Stromal cell of bone marrow (primary cell): ENCODE measurements at regions not wholly inside any gene's neighbourhood (a gene's known extent, or its start where the extent isn't known, plus 50 kb on each side); places are given as distances from the start of the nearest gene placed in this dataset.
A peak's percentile ranks its signal among the peaks of the same experiment; 100 is the strongest.
"Not testable (repeated sequence)": the region's sequence is repeated elsewhere in the genome, so short reads cannot be mapped to it uniquely, and the experiment has no call there.

Source experiments
- DNase-seq: peaks from one replicate; pipeline ENCODE4 v3.0.0-alpha.2; 2012; ENCODE audit warnings: low read depth

- DNase-seq, result no peak
Measured at GRCh38 chr3:75242012-75242735, 422.0 kb upstream of the FRG2C start.

- no peak for DNase-seq
Measured at GRCh38 chr3:75248974-75249373, 415.2 kb upstream of the FRG2C start.

GRCh38 chr3:75254685-75255084 lies 409.4 kb upstream of the FRG2C start:
- no peak for DNase-seq

- DNase-seq, result peak; percentile 7
Measured at GRCh38 chr3:75258825-75259683, 405.1 kb upstream of the FRG2C start.

- not testable (repeated sequence) for DNase-seq
Measured at GRCh38 chr3:75260975-75261374, 403.2 kb upstream of the FRG2C start.

GRCh38 chr3:75262661-75263060 lies 401.5 kb upstream of the FRG2C start:
- DNase-seq, result no peak

- DNase-seq, result no peak
Measured at GRCh38 chr3:75265897-75266296, 398.2 kb upstream of the FRG2C start.

- DNase-seq, result not testable (repeated sequence)
Measured at GRCh38 chr3:75268576-75268975, 395.6 kb upstream of the FRG2C start.

GRCh38 chr3:75272237-75272636 lies 391.9 kb upstream of the FRG2C start:
- DNase-seq, result not testable (repeated sequence)

GRCh38 chr3:75272691-75273090 lies 391.4 kb upstream of the FRG2C start:
- DNase-seq, result peak; percentile 54

GRCh38 chr3:75285531-75286148 lies 378.5 kb upstream of the FRG2C start:
- DNase-seq, result peak; percentile 73

- DNase-seq, result not testable (repeated sequence)
Measured at GRCh38 chr3:75288972-75289574, 375.1 kb upstream of the FRG2C start.

- DNase-seq, result peak; percentile 17
Measured at GRCh38 chr3:75294124-75294523, 370.0 kb upstream of the FRG2C start.

GRCh38 chr3:75295013-75295412 lies 369.1 kb upstream of the FRG2C start:
- DNase-seq, result no peak

- DNase-seq, result no peak
Measured at GRCh38 chr3:75296858-75297257, 367.3 kb upstream of the FRG2C start.

GRCh38 chr3:75300606-75301005 lies 363.5 kb upstream of the FRG2C start:
- DNase-seq, result no peak

- not testable (repeated sequence) for DNase-seq
Measured at GRCh38 chr3:75301050-75301449, 363.1 kb upstream of the FRG2C start.

- DNase-seq, result no peak
Measured at GRCh38 chr3:75303741-75304140, 360.4 kb upstream of the FRG2C start.

GRCh38 chr3:75305901-75306300 lies 358.2 kb upstream of the FRG2C start:
- no peak for DNase-seq

- not testable (repeated sequence) for DNase-seq
Measured at GRCh38 chr3:75311306-75311705, 352.8 kb upstream of the FRG2C start.

- not testable (repeated sequence) for DNase-seq
Measured at GRCh38 chr3:75312469-75312868, 351.7 kb upstream of the FRG2C start.

- DNase-seq, result not testable (repeated sequence)
Measured at GRCh38 chr3:75319776-75320175, 344.4 kb upstream of the FRG2C start.
